GM21526 (cell line): ENCODE measurements at regions not wholly inside any gene's neighbourhood (a gene's known extent, or its start where the extent isn't known, plus 50 kb on each side); places are given as distances from the start of the nearest gene placed in this dataset.

ENCODE experiments used
- ATAC-seq: cut with Tn5 transposase; IDR thresholded peaks from one replicate; pipeline ENCODE4 v1.9.1; 2021; ENCODE audit warnings: moderate library complexity; ENCODE audit not compliant: unreplicated experiment, low FRiP score

GRCh38 chr11:128269466-128269865, 317.9 kb downstream of the ETS1 start:
- ATAC-seq, result no peak

DNA sequence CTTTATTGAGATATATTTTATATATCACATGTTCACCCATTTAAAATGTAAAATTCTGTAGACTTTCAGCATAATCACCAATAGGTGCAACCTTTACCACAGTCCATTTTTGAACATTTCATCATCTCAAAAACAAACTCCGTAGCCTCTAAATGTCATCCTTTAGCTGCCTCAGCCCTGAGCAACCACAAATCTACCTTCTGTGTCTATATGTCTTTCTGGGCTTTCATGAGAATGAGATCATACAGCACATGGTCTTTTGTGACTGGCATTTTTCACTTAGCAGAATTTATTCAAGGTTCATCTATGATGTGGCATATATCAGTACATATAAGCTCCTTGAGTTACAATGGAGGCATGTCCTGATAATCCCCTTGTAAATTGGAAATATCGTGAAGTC, 320.5 kb downstream of the ETS1 start:
- no peak for ATAC-seq

DNA sequence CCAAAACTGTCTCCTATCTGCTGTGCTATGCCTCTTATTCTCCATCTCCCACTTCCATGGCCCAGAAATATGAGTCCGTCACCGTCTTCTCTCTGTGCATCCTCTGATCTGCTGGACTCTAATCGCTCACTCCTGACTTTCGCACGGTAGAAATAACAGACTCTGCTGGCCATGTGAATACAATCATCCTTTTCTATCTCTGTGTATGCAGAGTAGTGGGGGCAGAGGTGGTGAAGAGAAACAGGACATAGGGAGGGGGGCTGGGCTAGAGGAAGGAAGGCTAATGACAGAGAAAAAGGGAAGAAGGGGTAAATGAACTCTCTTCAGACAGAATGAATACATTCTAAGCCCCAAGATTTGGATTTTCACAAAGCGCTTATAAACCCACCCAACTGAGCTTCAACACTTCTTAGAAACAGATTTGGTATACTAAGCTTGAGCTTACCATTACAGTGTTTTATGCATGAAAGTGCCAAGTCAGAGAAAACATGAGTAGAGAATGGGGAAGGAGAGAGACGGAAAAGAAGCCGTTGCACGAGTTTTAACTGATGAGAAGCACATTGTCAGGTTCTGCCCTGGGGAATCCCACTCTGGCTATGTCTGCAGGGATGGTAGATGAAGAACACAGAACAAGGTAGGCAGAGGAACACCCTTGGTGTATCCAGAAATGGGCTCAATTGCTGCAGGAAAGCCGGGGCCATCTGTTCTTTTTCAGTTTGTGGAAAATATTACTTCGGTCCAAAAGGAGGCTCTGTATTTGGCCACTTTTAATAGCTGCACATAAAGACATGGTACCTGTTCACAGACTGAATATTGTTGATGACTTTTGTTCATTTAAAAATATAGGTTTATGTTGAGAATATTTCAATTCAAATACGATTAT, 324.7 kb downstream of the ETS1 start:
- no peak for ATAC-seq

DNA sequence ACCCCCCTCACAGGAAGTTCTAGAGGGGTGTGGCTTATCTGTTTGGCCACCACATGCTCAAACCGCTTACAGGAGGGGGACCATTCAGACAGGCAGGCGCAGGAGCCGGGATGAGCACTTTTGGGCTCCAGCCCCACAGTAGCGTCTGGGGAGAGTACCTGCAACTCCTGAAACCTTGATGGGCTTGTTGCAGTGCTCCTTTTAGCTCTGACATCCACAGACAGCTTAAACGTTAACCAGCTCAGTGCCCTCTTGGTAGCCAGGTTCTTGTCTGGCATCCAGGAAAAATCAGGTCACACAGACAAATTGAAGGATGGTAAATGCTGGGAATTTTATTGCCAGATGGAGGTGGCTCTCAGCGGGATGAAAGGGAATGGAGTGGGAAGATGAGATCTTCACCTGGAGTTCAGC, 326.3 kb downstream of the ETS1 start:
- ATAC-seq, result no peak

- ATAC-seq, result no peak
These were observed 327.0 kb downstream of the ETS1 start for GRCh38 chr11:128260398-128260797.

DNA sequence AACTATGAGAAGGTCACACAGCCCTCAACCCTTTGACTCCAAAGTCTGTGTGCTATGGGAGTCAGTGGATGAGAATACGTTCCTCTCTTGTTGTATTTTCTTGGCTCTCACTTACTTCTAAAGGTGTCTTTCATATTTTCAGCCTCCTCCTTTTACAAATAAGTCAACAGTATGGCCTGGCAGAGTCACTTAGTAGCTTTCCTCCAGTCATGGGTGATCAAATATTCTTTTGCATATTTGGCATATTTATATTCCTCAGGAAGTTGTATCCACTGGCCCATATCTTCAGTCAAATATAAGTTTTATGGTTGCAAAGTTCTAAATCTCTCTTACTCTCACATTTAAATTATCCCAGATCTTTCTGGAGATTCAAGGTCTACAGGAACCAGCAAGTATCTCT, 327.5 kb downstream of the ETS1 start:
- no peak for ATAC-seq

DNA sequence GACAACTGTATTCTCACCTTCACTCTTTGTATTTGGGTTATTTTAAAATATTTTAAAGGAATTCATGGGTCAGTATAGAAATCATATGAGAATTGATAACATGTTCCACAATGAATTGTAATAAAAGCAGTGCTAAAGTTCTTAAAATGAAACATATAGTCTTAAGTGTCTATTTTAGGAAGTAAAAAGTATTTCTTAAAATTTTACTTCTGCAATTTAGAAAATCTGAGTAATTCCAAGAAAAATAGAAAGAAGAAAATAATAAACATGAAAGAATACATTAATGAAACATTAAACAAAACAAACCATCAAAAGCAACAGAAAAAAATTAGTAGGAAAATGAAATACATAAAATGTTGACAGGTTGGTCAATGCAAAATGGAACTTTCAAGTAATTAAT, 332.4 kb downstream of the ETS1 start:
- no peak for ATAC-seq

DNA sequence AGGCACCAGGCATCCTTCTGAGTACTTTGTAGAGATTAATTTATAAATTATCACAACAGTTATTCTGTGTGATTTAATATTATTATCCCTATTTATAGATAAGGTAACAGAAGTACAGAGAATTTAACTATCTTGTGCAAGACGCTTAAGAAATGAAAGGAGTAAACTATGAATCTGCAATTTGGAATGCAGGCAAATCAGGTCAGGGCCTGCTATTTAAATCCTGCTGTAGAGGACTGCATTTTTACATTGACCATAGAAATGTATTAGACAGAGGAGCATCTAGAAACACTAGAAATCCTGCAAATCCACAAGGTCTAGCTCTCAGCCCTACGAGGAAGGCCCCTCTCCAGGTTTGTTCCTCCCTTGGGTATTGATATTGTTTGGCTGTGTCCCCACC, 336.2 kb downstream of the ETS1 start:
- no peak for ATAC-seq

GRCh38 chr11:128250482-128250881, 336.9 kb downstream of the ETS1 start:
- ATAC-seq, result no peak

- ATAC-seq, result no peak
These were observed 340.4 kb downstream of the ETS1 start for GRCh38 chr11:128246810-128247594.

DNA sequence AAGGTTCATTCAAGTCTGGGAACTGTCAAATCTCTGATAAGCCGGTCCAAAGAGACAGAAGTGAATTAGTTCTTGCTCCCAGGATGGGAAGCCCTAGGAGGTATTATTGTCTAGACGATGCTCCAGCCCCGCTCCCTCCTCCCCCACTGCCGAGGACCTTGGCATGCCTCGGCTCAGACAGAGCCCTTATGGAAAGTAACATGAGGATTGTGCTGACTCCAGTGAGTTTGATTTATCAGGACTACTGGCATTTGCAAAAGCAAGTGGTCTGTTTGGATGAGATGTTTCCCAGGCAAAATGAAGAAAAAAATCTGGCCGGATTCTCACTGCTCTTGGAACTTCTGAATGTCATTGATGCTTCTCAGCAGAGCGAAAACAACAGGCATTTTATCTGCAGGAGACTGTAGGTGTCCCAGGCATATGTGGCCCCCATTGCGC, 341.0 kb downstream of the ETS1 start:
- no peak for ATAC-seq

GRCh38 chr11:128244871-128245270, 342.5 kb downstream of the ETS1 start:
- no peak for ATAC-seq

- no peak for ATAC-seq
These were observed 344.9 kb downstream of the ETS1 start for GRCh38 chr11:128242451-128242850.

- ATAC-seq, result no peak
These were observed 346.8 kb downstream of the ETS1 start for GRCh38 chr11:128240546-128240945.

DNA sequence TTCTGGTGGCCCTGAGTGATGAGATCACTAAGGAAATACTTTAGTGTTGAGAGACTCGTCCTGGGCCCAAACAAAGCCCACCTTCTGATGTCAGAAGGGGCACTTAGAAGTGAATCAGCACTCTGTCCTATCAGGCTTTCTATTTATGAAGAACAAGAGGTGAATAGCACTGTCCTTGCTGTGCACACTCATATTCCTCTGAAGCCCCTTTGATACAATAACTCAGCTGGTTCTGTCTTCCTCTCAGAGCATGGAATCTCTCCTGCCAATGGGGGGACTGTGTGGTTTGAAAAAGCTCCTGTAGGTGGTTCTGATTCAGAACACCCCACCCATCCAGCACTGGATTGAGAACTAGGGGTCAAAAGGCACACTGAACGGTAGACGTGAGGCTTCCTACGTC, 348.1 kb downstream of the ETS1 start:
- no peak for ATAC-seq

DNA sequence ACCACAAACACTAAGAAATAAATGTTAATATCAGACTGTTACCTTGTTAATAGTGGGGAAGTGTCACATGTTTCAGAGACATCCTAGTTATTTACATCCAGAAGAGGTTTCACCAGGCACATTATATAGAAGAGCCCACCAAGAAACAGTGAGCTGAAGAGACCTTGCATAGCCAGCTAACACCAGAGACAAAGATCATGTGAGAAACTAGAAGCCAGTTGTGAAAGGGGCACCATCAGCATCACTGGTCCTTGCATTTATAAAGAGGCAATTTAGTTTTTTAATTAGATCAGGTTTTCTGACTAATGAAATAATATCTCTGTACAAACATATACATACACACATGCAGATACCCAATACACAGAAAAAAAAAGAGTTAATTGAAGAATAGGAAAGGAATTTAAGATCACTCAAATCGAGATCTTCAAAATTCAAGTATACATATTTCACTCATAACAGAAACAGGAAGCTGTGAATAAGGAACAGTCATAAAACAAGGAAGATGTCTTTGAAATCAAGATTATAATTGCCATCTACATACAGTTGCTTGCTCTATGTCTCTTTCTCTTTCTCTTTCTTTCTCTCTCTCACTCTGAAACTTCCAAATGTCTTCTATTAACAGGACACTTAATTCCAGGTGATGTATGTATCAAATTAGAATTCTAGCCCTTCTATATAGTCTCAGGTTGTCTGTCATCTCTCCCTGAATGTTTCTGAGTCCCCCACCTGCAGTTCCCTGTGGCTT, 348.7 kb downstream of the ETS1 start:
- ATAC-seq, result no peak

DNA sequence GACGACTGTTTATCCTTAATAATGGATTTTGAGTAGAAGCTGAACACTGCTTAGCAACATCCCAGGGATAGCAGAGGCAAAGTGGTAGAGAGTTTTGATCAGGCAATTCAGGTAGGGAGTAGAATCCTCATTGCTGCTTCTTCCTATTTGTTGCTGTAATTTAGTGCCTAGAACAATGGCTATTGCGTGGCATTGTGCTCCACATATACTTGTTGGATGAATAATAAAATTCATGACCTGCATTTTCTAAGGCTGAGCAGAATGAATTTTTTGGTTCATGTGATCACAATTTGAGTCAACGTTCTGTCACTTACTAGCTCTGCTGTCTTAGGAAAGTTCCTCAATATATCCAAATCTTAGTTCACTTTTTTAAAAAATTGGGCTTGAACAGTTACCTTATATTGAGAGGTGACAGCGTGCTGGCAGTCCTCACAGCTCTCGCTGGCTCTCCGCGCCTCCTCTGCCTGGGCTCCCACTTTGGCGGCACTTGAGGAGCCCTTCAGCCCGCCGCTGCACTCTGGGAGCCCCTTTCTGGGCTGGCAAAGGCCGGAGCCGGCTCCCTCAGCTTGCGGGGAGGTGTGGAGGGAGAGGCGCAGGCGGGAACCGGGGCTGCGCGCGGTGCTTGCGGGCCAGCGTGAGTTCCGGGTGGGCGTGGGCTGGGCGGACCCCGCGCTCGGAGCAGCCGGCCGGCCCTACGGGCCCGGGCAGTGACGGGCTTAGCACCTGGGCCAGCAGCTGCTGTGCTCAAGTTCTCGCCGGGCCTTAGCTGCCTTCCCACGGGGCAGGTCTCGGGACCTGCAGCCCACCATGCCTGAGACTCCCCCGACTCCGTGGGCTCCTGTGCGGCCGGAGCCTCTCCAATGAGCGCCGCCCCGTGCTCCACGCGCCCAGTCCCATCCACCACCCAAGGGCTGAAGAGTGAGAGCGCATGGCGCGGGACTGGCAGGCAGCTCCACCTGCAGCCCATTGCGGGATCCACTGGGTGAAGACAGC, 350.6 kb downstream of the ETS1 start:
- no peak for ATAC-seq

DNA sequence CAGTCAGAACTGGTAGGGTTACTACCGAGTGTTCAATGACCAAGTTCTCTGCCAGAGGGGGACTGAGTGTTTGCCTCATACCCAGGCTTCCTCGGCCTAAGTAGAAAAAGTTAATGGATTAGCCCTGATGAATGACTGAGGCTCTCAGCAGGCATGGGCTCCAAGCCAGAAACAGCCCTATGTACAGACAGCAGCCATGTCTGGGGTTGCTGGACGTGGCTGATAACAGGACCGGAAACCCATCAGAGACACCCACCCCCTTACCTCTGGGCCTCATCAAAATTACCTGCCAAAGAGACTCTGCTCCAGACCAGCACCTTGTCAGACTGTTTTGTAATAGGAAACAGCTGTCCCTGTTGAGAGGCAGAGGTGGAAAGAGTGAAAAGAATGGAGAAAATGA, 351.4 kb downstream of the ETS1 start:
- no peak for ATAC-seq

DNA sequence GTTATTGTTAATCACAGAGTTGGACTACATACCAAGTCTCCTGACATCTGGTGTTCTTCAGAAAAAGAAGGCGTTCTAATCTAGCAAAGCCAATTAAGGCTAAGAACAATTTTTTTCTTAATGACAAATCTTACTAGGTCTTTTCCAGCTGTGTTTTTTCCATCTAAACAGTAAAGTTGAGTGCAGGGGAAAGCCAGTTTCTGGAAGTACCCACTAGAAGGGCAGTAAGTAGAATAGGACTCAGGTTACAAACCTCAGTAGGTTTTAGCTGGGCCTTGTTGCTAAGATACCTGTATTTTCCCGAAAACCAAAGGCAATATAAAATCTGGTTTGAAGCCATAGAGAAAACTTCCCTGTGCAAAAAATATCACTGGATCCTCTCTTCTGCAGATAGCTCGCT, 351.9 kb downstream of the ETS1 start:
- ATAC-seq, result no peak

DNA sequence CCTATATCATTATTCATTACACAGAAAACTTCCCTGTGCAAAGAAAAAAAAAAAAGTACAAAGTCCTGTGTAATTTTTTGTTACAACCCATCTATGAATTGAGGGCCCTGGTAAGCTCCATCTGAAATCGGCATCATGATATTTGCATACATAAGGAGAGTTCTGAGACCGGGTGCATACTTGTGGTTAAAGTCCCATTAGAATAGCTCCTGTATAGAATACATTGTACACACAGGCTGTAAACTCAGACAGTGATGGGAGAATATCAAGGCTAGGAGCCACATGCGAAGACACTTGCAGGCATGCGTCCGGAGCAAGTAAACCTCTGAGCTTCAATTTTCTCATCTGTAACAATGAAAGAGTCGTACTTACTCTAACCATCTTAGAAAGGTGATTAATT, 353.2 kb downstream of the ETS1 start:
- ATAC-seq, result no peak
